IMR-90 (cell line): ENCODE measurements at regions not wholly inside any gene's neighbourhood (a gene's known extent, or its start where the extent isn't known, plus 50 kb on each side); places are given as distances from the start of the nearest gene placed in this dataset.

Source experiments
- ATAC-seq: fragments of 200-7000 bp; cut with Tn5 transposase; 2 replicates; pipeline ENCODE4 v1.9.1; 2020; ENCODE audit warnings: low read depth, mild to moderate bottlenecking, moderate library complexity
- BruUV-seq: library from RNA; stranded (reverse); fragments of 400-500 nt; replicated peaks from 2 replicates; lab custom pipeline; 2021; lab: Mats Ljungman, UMichigan
- CTCF ChIA-PET: fragments of 300-600 bp; formaldehyde crosslinking; extraction: SDS; loops from one replicate; lab custom pipeline; 2021; ENCODE audit warnings: antibody characterized with exemption; lab: Yijun Ruan, JAX
- POLR2A ChIA-PET: fragments of 300-600 bp; sonication (Branson Sonifier 250); formaldehyde crosslinking; loops from one replicate; lab custom pipeline; 2022; ENCODE audit warnings: antibody characterized with exemption; ENCODE audit not compliant: unreplicated experiment; lab: Charles Lee
- DNase-seq: peaks from one replicate; pipeline ENCODE4 v3.0.0; 2013
- H2AFZ ChIP-seq: replicated peaks from 2 replicates; pipeline ENCODE3; 2013; ENCODE audit warnings: low read length, mild to moderate bottlenecking; ENCODE audit not compliant: poor library complexity
- H2AK5ac ChIP-seq: 2 replicates; pipeline ENCODE4 v1.6.1; 2013; ENCODE audit warnings: low read depth, low read length, inconsistent platforms
- H2AK9ac ChIP-seq: replicated peaks from 2 replicates; pipeline ENCODE3; 2013; ENCODE audit warnings: mild to moderate bottlenecking, low read depth, low read length, moderate library complexity; ENCODE audit not compliant: poor library complexity
- H2BK120ac ChIP-seq: 2 replicates; pipeline ENCODE4 v1.6.1; 2013; ENCODE audit warnings: low read depth, low read length, inconsistent platforms
- H2BK15ac ChIP-seq: 3 replicates; pipeline ENCODE4 v1.6.1; 2013; ENCODE audit warnings: low read depth, low read length, inconsistent platforms
- H2BK20ac ChIP-seq: 2 replicates; pipeline ENCODE4 v1.6.1; 2013; ENCODE audit warnings: low read depth, mild to moderate bottlenecking, inconsistent platforms, low read length, moderate library complexity
- H2BK5ac ChIP-seq: 2 replicates; pipeline ENCODE4 v1.6.1; 2013; ENCODE audit warnings: mild to moderate bottlenecking, low read depth, low read length, inconsistent platforms; ENCODE audit not compliant: poor library complexity, severe bottlenecking
- H3K14ac ChIP-seq: replicated peaks from 2 replicates; pipeline ENCODE4 v1.6.1; 2013; ENCODE audit warnings: low read depth, low read length, inconsistent platforms
- H3K18ac ChIP-seq: 2 replicates; pipeline ENCODE4 v1.6.1; 2013; ENCODE audit warnings: low read depth, low read length, control low read depth
- H3K23ac ChIP-seq: 2 replicates; pipeline ENCODE4 v1.6.1; 2013; ENCODE audit warnings: low read depth, low read length, inconsistent platforms
- H3K27ac ChIP-seq: 2 replicates; pipeline ENCODE4 v1.5.1; 2013; ENCODE audit warnings: mild to moderate bottlenecking, control low read depth, low read length; ENCODE audit not compliant: insufficient read depth
- H3K27me3 ChIP-seq: 2 replicates; pipeline ENCODE4 v1.6.1; 2013; ENCODE audit warnings: low read length; ENCODE audit not compliant: control insufficient read depth, insufficient read depth
- H3K36me3 ChIP-seq: 2 replicates; pipeline ENCODE4 v1.6.1; 2013; ENCODE audit warnings: low read length, mixed read lengths; ENCODE audit not compliant: control insufficient read depth, insufficient read depth
- H3K4ac ChIP-seq: 2 replicates; pipeline ENCODE4 v1.6.1; 2013; ENCODE audit warnings: low read depth, low read length, inconsistent platforms
- H3K4me1 ChIP-seq: 2 replicates; pipeline ENCODE4 v1.6.1; 2013; ENCODE audit warnings: low read length, mixed read lengths; ENCODE audit not compliant: control insufficient read depth, insufficient read depth
- H3K4me2 ChIP-seq: 2 replicates; pipeline ENCODE4 v1.6.1; 2013; ENCODE audit warnings: low read depth, mild to moderate bottlenecking, control low read depth, low read length, moderate library complexity
- H3K4me3 ChIP-seq: 2 replicates; pipeline ENCODE4 v1.5.1; 2013; ENCODE audit warnings: low read depth, mild to moderate bottlenecking, control low read depth, low read length, moderate library complexity; ENCODE audit not compliant: insufficient read depth
- H3K56ac ChIP-seq: 2 replicates; pipeline ENCODE4 v1.6.1; 2013; ENCODE audit warnings: low read length, inconsistent platforms; ENCODE audit not compliant: insufficient read depth; ENCODE audit errors: extremely low read depth
- H3K79me1 ChIP-seq, 2 experiments: 2 replicates each; pipeline ENCODE4 v1.6.1; 2013; ENCODE audit warnings: low read length in 2 of 2, inconsistent platforms in 1 of 2, low read depth in 1 of 2
- H3K9ac ChIP-seq: 2 replicates; pipeline ENCODE4 v1.6.1; 2013; ENCODE audit warnings: low read depth, low read length, control low read depth
- H3K9me1 ChIP-seq: 2 replicates; pipeline ENCODE4 v1.6.1; 2013; ENCODE audit warnings: low read length, inconsistent platforms; ENCODE audit not compliant: insufficient read depth
- H3K9me3 ChIP-seq: 2 replicates; pipeline ENCODE4 v1.6.1; 2013; ENCODE audit warnings: low read length; ENCODE audit not compliant: control insufficient read depth, insufficient read depth
- H4K20me1 ChIP-seq: 2 replicates; pipeline ENCODE4 v1.6.1; 2013; ENCODE audit warnings: low read length, inconsistent platforms; ENCODE audit not compliant: insufficient read depth
- H4K5ac ChIP-seq: 2 replicates; pipeline ENCODE4 v1.6.1; 2013; ENCODE audit warnings: mild to moderate bottlenecking, low read depth, low read length, control low read depth
- H4K8ac ChIP-seq, 2 experiments: 2 replicates each; pipeline ENCODE4 v1.6.1; 2013; ENCODE audit warnings: low read depth in 2 of 2, low read length in 2 of 2, control low read depth in 1 of 2, inconsistent platforms in 1 of 2
- H4K91ac ChIP-seq: 2 replicates; pipeline ENCODE4 v1.6.1; 2013; ENCODE audit warnings: low read depth, low read length, inconsistent platforms; ENCODE audit not compliant: insufficient read depth
- BHLHE40 ChIP-seq: fragments of 150-350 bp; IDR thresholded peaks from 2 replicates; pipeline ENCODE4 v1.6.1; 2016; ENCODE audit warnings: mild to moderate bottlenecking, low read depth, low read length
- CEBPB ChIP-seq: IDR thresholded peaks from 2 replicates; pipeline ENCODE4 v1.6.1; 2012; ENCODE audit warnings: low read depth, low read length, improper control_type of control experiment
- CHD1 ChIP-seq: IDR thresholded peaks from 2 replicates; pipeline ENCODE4 v1.6.1; 2012; ENCODE audit warnings: low read depth, low read length, improper control_type of control experiment
- MAFK ChIP-seq: IDR thresholded peaks from 2 replicates; pipeline ENCODE4 v1.6.1; 2012; ENCODE audit warnings: low read depth, low read length, improper control_type of control experiment
- MAZ ChIP-seq: IDR thresholded peaks from 2 replicates; pipeline ENCODE4 v1.6.1; 2012; ENCODE audit warnings: low read depth, mild to moderate bottlenecking, low read length, improper control_type of control experiment, moderate library complexity, borderline replicate concordance
- MXI1 ChIP-seq: IDR thresholded peaks from 2 replicates; pipeline ENCODE4 v1.6.1; 2012; ENCODE audit warnings: low read depth, mild to moderate bottlenecking, low read length, moderate library complexity, borderline replicate concordance
- POLR2A ChIP-seq: IDR thresholded peaks from 2 replicates; pipeline ENCODE4 v1.6.1; 2012; ENCODE audit warnings: mild to moderate bottlenecking, low read depth, low read length
- RCOR1 ChIP-seq: IDR thresholded peaks from 2 replicates; pipeline ENCODE4 v1.6.1; 2012; ENCODE audit warnings: mild to moderate bottlenecking, low read length, improper control_type of control experiment; ENCODE audit not compliant: insufficient replicate concordance
- RFX5 ChIP-seq: IDR thresholded peaks from 2 replicates; pipeline ENCODE4 v1.8.0; 2012; ENCODE audit warnings: low read depth, mild to moderate bottlenecking, low read length, moderate library complexity
- SMC3 ChIP-seq: fragments of 150-350 bp; IDR thresholded peaks from 2 replicates; pipeline ENCODE4 v1.6.1; 2016; ENCODE audit warnings: low read depth, mild to moderate bottlenecking, antibody characterized with exemption, low read length, moderate library complexity
- WGBS, 2 experiments: methylation state at CpG; one replicate each; pipeline versions ENCODE4 v1.1.5 to v1.1.7; 2013; ENCODE audit warnings: missing lambda C conversion rate in 2 of 2; ENCODE audit not compliant: insufficient read length in 1 of 2; ENCODE audit errors: extremely low coverage in 2 of 2; 5-methylcytosine and 5-hydroxymethylcytosine counted together
- dilution Hi-C: fragments of 300-500 bp; cut with HindIII; formaldehyde crosslinking; loops from one replicate; pipeline ENCODE4 v1.14.3; 2018; ENCODE audit warnings: low sequenced_read_pairs; ENCODE audit not compliant: unreplicated experiment
- in situ Hi-C: fragments of 300-500 bp; cut with MboI; formaldehyde crosslinking; loops from 3 replicates; pipeline ENCODE4 v1.14.3; 2019; ENCODE audit warnings: low sequenced_read_pairs, inconsistent platforms, mixed read lengths
- intact Hi-C: fragments of 100-400 bp; cut with micrococcal nuclease; formaldehyde crosslinking; loops from 2 replicates; pipeline ENCODE4 v1.10.0; 2022
- TF ChIP-seq, protein P1 (sequence below): fragments of 150-350 bp; IDR thresholded peaks from 2 replicates; pipeline ENCODE4 v1.6.1; 2017; ENCODE audit warnings: mild to moderate bottlenecking, antibody characterized with exemption, low read length, low read depth

GRCh38 chr2:193475038-193475437, 1280.3 kb upstream of the TMEFF2 start:
- no peak overlapping the region for H4K91ac ChIP-seq
- TF ChIP-seq MAFK (no peak), RCOR1 (no peak), MXI1 (no peak), POLR2A (no peak), CHD1 (no peak), RFX5 (no peak), CEBPB (no peak), BHLHE40 (no peak), SMC3 (no peak), MAZ (no peak)
- TF ChIP-seq, protein P1, sequence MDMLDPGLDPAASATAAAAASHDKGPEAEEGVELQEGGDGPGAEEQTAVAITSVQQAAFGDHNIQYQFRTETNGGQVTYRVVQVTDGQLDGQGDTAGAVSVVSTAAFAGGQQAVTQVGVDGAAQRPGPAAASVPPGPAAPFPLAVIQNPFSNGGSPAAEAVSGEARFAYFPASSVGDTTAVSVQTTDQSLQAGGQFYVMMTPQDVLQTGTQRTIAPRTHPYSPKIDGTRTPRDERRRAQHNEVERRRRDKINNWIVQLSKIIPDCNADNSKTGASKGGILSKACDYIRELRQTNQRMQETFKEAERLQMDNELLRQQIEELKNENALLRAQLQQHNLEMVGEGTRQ, result no peak
- intact Hi-C loops (no loop called here), in situ Hi-C loops (no loop called here), dilution Hi-C loops (no loop called here)
- no peak overlapping the region for H4K8ac ChIP-seq
- H3K79me1 ChIP-seq, result no peaks in the 10 kb centered on the region
- H3K27me3 ChIP-seq, result no peaks in the 10 kb centered on the region
- no peak overlapping the region for H3K4me2 ChIP-seq
- no peak overlapping the region for H2AFZ ChIP-seq
- no peak overlapping the region for H2BK20ac ChIP-seq
- no peak overlapping the region for H2BK5ac ChIP-seq
- no peaks in the 10 kb centered on the region for H3K36me3 ChIP-seq
- no peaks in the 10 kb centered on the region for H4K20me1 ChIP-seq
- no peaks in the 10 kb centered on the region for H3K4me1 ChIP-seq
- no peak overlapping the region for H2BK15ac ChIP-seq
- POLR2A ChIA-PET, result no interaction called here
- no peaks in the 10 kb centered on the region for H3K9me1 ChIP-seq
- no TSS peak for BruUV-seq
- DNase-seq (no peak), ATAC-seq (no peak)
- H2AK9ac ChIP-seq, result no peak overlapping the region
- CTCF ChIA-PET, result no interaction called here
- no peak overlapping the region for H2AK5ac ChIP-seq
- H3K18ac ChIP-seq, result no peak overlapping the region
- no peak overlapping the region for H3K9ac ChIP-seq
- WGBS, 2 experiments, result no CpG with 5 or more reads among the region's 3 CpGs
- no peak overlapping the region for H4K5ac ChIP-seq
- H3K4me3 ChIP-seq, result no peak overlapping the region
- no peak overlapping the region for H2BK120ac ChIP-seq
- no peak overlapping the region for H3K27ac ChIP-seq
- no peak overlapping the region for H3K56ac ChIP-seq
- H3K4ac ChIP-seq, result no peak overlapping the region
- no peak overlapping the region for H3K14ac ChIP-seq
- no peak overlapping the region for H3K23ac ChIP-seq
- peaks cover 8% of the 10 kb centered on the region; the same call in 1 of the 2 replicates for H3K9me3 ChIP-seq
